SK-N-SH treated with all-trans-retinoic acid at 6 μM for 48 hours (cell line): ENCODE measurements at regions not wholly inside any gene's neighbourhood (a gene's known extent, or its start where the extent isn't known, plus 50 kb on each side); places are given as distances from the start of the nearest gene placed in this dataset.

Source experiments
- ATAC-seq: fragments of 200-7000 bp; cut with Tn5 transposase; 3 replicates; pipeline ENCODE4 v1.9.1; 2020; ENCODE audit warnings: mild to moderate bottlenecking, moderate library complexity
- ARNTL ChIP-seq: fragments of 450-650 bp; formaldehyde crosslinking; IDR thresholded peaks from 2 replicates; pipeline ENCODE4 v1.5.0; 2020; ENCODE audit warnings: low read depth, mild to moderate bottlenecking, moderate library complexity, borderline replicate concordance
- BACH2 ChIP-seq: fragments of 250-450 bp; sonication (Bioruptor Pico); IDR thresholded peaks from 2 replicates; pipeline ENCODE4 v1.9.0; 2021; ENCODE audit warnings: mild to moderate bottlenecking, borderline replicate concordance
- CSDC2 ChIP-seq: fragments of 250-450 bp; sonication (Bioruptor Pico); IDR thresholded peaks from 2 replicates; pipeline ENCODE4 v1.5.0; 2020; ENCODE audit warnings: mild to moderate bottlenecking, moderate library complexity
- ESRRG ChIP-seq: fragments of 250-450 bp; sonication (Bioruptor Pico); IDR thresholded peaks from 2 replicates; pipeline ENCODE4 v1.6.1; 2021; ENCODE audit warnings: mild to moderate bottlenecking
- GLIS3 ChIP-seq: fragments of 250-450 bp; sonication (Bioruptor Pico); IDR thresholded peaks from 2 replicates; pipeline ENCODE4 v1.5.0; 2020; ENCODE audit warnings: mild to moderate bottlenecking, moderate library complexity
- ISL1 ChIP-seq: fragments of 250-450 bp; sonication (Bioruptor Pico); IDR thresholded peaks from 2 replicates; pipeline ENCODE4 v2.1.2; 2022; ENCODE audit warnings: mild to moderate bottlenecking, moderate library complexity
- OSR1 ChIP-seq: fragments of 250-450 bp; sonication (Bioruptor Pico); IDR thresholded peaks from 2 replicates; pipeline ENCODE4 v1.8.0; 2022; ENCODE audit warnings: moderate library complexity, mild to moderate bottlenecking, inconsistent platforms
- PPARA ChIP-seq: fragments of 250-450 bp; sonication (Bioruptor Pico); IDR thresholded peaks from 2 replicates; pipeline ENCODE4 v1.5.0; 2020; ENCODE audit warnings: mild to moderate bottlenecking, borderline replicate concordance
- RARB ChIP-seq: fragments of 250-450 bp; sonication (Bioruptor Pico); IDR thresholded peaks from 2 replicates; pipeline ENCODE4 v1.8.0; 2021; ENCODE audit warnings: mild to moderate bottlenecking, moderate library complexity
- SNAI2 ChIP-seq: fragments of 250-450 bp; sonication (Bioruptor Pico); IDR thresholded peaks from 2 replicates; pipeline ENCODE4 v1.5.0; 2020; ENCODE audit warnings: mild to moderate bottlenecking, moderate library complexity
- TCF4 ChIP-seq: fragments of 250-450 bp; sonication (Bioruptor Pico); IDR thresholded peaks from 2 replicates; pipeline ENCODE4 v1.8.0; 2021; ENCODE audit warnings: mild to moderate bottlenecking, moderate library complexity, borderline replicate concordance
- TOX ChIP-seq: fragments of 250-450 bp; sonication (Bioruptor Pico); IDR thresholded peaks from 2 replicates; pipeline ENCODE4 v1.8.0; 2021; ENCODE audit warnings: mild to moderate bottlenecking, moderate library complexity, borderline replicate concordance
- ZC3H10 ChIP-seq: fragments of 250-450 bp; sonication (Bioruptor Pico); IDR thresholded peaks from 2 replicates; pipeline ENCODE4 v1.5.1; 2021; ENCODE audit warnings: mild to moderate bottlenecking, moderate library complexity
- ZFP3 ChIP-seq: fragments of 250-450 bp; sonication (Bioruptor Pico); IDR thresholded peaks from 2 replicates; pipeline ENCODE4 v1.5.0; 2020; ENCODE audit warnings: mild to moderate bottlenecking, moderate library complexity
- ZFP30 ChIP-seq: fragments of 450-650 bp; formaldehyde crosslinking; IDR thresholded peaks from 2 replicates; pipeline ENCODE4 v1.5.0; 2022; ENCODE audit warnings: mild to moderate bottlenecking, moderate library complexity
- ZNF565 ChIP-seq: fragments of 450-650 bp; formaldehyde crosslinking; conservative IDR thresholded peaks from 2 replicates; pipeline ENCODE4 v1.5.0; 2020; ENCODE audit warnings: low read depth, mild to moderate bottlenecking, moderate library complexity
- ZNF70 ChIP-seq: fragments of 450-650 bp; formaldehyde crosslinking; IDR thresholded peaks from 2 replicates; pipeline ENCODE4 v1.5.0; 2020; ENCODE audit warnings: mild to moderate bottlenecking, moderate library complexity
- ZNF8 ChIP-seq: fragments of 450-650 bp; formaldehyde crosslinking; IDR thresholded peaks from 2 replicates; pipeline ENCODE4 v1.5.0; 2020; ENCODE audit warnings: mild to moderate bottlenecking, moderate library complexity
- TF ChIP-seq, protein P1 (sequence below): fragments of 250-450 bp; sonication (Bioruptor Pico); IDR thresholded peaks from 2 replicates; pipeline ENCODE4 v1.5.1; 2020; ENCODE audit warnings: low read depth, mild to moderate bottlenecking, moderate library complexity
- TF ChIP-seq, protein P2 (sequence below): fragments of 250-450 bp; sonication (Bioruptor Pico); IDR thresholded peaks from 2 replicates; pipeline ENCODE4 v1.5.0; 2020; ENCODE audit warnings: mild to moderate bottlenecking, moderate library complexity
- TF ChIP-seq, protein P3 (sequence below): fragments of 250-450 bp; sonication (Bioruptor Pico); IDR thresholded peaks from 2 replicates; pipeline ENCODE4 v1.5.1; 2021; ENCODE audit warnings: mild to moderate bottlenecking, moderate library complexity
- TF ChIP-seq, protein P4 (sequence below): fragments of 250-450 bp; sonication (Bioruptor Pico); IDR thresholded peaks from 2 replicates; pipeline ENCODE4 v1.8.0; 2020; ENCODE audit warnings: mild to moderate bottlenecking, moderate library complexity, borderline replicate concordance

DNA sequence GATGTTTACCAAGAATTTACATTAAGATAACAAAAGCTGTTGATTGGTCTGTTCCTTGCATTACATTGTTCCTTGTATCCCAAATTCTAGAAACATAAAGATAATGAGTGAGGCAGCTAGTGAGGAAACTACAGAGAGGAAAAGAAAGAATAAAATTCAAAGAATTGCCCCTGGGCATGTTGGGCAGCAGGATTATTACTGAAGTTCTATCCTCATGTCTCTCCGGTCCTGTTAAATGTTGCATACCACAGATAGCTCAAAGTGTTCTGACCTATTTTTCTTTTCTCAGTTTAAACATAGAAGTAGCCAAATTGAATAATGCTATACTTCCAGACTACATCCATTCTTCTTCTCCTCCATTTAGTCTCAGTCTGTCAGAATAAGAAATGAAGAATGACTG, 58.2 kb upstream of the DYNC1I2 start:
- no peak for ATAC-seq

DNA sequence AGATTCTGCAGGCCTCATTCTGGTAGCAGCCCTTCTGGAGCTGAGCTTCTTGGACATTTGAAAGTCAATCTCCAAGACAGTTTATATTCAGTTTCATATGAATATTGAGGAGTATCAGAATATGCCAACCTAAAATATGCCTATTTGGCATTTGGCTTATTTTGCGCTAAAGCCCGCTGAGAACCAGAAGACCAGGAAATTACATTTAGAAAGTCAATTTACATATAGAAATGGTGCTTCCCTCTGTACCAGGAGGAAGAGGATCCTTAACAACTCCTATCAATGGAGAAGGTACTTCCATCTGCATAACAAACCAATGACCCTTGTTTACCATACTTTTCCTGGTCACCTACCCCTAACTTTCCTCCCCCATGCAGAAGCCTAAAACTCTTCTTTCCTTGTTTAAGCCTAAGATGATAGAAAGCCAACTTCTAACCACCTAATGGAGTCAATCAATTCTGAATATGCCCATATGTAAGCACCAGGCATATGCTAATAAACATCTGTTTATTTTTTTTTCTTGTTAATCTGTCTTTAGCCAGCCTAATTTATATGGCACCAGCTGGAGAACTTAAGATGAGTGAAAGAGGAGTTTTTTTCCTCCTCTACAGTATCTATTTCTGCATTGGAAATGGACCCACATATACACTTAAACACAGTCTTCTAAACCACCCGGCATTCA, 57.0 kb upstream of the DYNC1I2 start:
- ATAC-seq: no peak
- TF ChIP-seq TOX (CRISPR knock-in tag) (no peak), TCF4 (CRISPR knock-in tag) (no peak), ZNF70 (CRISPR knock-in tag) (no peak)
- TF ChIP-seq, protein P1, sequence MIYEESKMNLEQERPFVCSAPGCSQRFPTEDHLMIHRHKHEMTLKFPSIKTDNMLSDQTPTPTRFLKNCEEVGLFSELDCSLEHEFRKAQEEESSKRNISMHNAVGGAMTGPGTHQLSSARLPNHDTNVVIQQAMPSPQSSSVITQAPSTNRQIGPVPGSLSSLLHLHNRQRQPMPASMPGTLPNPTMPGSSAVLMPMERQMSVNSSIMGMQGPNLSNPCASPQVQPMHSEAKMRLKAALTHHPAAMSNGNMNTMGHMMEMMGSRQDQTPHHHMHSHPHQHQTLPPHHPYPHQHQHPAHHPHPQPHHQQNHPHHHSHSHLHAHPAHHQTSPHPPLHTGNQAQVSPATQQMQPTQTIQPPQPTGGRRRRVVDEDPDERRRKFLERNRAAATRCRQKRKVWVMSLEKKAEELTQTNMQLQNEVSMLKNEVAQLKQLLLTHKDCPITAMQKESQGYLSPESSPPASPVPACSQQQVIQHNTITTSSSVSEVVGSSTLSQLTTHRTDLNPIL (CRISPR knock-in tag): no peak

More for the DNA sequence above, 58.2 kb upstream of the DYNC1I2 start:
- TF ChIP-seq TOX (CRISPR knock-in tag): no peak
- no peak for TF ChIP-seq PPARA (CRISPR knock-in tag)
- no peak for TF ChIP-seq BACH2 (CRISPR knock-in tag)
- TF ChIP-seq ISL1: no peak
- no peak for TF ChIP-seq ZNF8 (CRISPR knock-in tag)
- TF ChIP-seq CSDC2: no peak
- no peak for TF ChIP-seq TCF4 (CRISPR knock-in tag)
- no peak for TF ChIP-seq RARB (CRISPR knock-in tag)
- no peak for TF ChIP-seq SNAI2 (CRISPR knock-in tag)
- TF ChIP-seq ZFP3 (CRISPR knock-in tag): no peak
- TF ChIP-seq ZNF70 (CRISPR knock-in tag): no peak
- no peak for TF ChIP-seq ZFP30
- TF ChIP-seq ZNF565: no peak
- TF ChIP-seq ARNTL (CRISPR knock-in tag): no peak
- TF ChIP-seq, protein P2, sequence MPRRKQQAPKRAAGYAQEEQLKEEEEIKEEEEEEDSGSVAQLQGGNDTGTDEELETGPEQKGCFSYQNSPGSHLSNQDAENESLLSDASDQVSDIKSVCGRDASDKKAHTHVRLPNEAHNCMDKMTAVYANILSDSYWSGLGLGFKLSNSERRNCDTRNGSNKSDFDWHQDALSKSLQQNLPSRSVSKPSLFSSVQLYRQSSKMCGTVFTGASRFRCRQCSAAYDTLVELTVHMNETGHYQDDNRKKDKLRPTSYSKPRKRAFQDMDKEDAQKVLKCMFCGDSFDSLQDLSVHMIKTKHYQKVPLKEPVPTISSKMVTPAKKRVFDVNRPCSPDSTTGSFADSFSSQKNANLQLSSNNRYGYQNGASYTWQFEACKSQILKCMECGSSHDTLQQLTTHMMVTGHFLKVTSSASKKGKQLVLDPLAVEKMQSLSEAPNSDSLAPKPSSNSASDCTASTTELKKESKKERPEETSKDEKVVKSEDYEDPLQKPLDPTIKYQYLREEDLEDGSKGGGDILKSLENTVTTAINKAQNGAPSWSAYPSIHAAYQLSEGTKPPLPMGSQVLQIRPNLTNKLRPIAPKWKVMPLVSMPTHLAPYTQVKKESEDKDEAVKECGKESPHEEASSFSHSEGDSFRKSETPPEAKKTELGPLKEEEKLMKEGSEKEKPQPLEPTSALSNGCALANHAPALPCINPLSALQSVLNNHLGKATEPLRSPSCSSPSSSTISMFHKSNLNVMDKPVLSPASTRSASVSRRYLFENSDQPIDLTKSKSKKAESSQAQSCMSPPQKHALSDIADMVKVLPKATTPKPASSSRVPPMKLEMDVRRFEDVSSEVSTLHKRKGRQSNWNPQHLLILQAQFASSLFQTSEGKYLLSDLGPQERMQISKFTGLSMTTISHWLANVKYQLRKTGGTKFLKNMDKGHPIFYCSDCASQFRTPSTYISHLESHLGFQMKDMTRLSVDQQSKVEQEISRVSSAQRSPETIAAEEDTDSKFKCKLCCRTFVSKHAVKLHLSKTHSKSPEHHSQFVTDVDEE: no peak
- no peak for TF ChIP-seq OSR1 (CRISPR knock-in tag)
- no peak for TF ChIP-seq GLIS3 (CRISPR knock-in tag)
- TF ChIP-seq, protein P3, sequence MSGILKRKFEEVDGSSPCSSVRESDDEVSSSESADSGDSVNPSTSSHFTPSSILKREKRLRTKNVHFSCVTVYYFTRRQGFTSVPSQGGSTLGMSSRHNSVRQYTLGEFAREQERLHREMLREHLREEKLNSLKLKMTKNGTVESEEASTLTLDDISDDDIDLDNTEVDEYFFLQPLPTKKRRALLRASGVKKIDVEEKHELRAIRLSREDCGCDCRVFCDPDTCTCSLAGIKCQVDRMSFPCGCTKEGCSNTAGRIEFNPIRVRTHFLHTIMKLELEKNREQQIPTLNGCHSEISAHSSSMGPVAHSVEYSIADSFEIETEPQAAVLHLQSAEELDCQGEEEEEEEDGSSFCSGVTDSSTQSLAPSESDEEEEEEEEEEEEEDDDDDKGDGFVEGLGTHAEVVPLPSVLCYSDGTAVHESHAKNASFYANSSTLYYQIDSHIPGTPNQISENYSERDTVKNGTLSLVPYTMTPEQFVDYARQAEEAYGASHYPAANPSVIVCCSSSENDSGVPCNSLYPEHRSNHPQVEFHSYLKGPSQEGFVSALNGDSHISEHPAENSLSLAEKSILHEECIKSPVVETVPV (CRISPR knock-in tag): no peak
- TF ChIP-seq, protein P1 (CRISPR knock-in tag): no peak
- TF ChIP-seq, protein P4, sequence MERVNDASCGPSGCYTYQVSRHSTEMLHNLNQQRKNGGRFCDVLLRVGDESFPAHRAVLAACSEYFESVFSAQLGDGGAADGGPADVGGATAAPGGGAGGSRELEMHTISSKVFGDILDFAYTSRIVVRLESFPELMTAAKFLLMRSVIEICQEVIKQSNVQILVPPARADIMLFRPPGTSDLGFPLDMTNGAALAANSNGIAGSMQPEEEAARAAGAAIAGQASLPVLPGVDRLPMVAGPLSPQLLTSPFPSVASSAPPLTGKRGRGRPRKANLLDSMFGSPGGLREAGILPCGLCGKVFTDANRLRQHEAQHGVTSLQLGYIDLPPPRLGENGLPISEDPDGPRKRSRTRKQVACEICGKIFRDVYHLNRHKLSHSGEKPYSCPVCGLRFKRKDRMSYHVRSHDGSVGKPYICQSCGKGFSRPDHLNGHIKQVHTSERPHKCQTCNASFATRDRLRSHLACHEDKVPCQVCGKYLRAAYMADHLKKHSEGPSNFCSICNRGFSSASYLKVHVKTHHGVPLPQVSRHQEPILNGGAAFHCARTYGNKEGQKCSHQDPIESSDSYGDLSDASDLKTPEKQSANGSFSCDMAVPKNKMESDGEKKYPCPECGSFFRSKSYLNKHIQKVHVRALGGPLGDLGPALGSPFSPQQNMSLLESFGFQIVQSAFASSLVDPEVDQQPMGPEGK (CRISPR knock-in tag): no peak

DNA sequence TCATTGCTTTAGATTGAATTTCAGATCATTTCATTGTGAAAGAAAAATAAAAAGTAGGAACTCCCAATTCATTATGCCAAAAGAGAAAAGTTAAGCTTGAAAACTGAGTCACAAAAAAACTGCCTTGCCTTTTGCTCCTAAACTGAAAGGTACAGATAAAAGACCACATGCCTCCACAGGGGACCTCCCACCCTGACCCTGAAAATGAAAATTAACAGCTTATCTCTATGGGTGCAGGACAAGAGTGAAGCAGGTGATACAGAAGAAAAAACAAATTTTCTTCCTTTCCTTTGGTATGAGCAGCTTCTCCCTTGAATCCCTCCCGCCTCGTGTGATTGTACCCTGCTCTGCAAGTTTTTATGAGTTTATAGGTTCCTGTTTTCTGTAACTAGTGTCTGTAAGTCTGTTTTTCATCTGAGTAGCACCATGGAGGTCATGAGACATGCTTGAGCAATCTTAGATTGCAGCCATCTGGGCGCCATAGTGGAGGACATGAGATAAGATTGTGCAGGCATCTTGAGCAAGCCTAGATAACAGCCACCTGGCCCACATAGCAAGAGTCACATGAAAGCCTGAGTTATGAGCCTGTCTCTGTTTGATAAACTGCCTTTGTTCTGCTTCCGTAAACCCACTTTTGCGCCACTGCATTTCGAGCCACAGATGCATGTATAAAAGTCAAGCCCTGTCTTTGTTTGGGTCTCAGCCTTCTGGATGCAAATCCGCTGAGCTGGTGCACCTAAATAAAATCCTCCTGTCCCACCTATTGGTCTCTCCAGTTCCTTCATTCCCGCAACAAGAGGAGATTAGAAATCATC, 56.2 kb upstream of the DYNC1I2 start:
- no peak for ATAC-seq
- TF ChIP-seq ZNF565 (no peak), RARB (CRISPR knock-in tag) (no peak), ESRRG (no peak), TOX (CRISPR knock-in tag) (no peak), ZNF70 (CRISPR knock-in tag) (no peak), BACH2 (CRISPR knock-in tag) (no peak), SNAI2 (CRISPR knock-in tag) (no peak), OSR1 (CRISPR knock-in tag) (no peak), ZFP3 (CRISPR knock-in tag) (no peak), ZC3H10 (no peak), TCF4 (CRISPR knock-in tag) (no peak)
- TF ChIP-seq, protein P4 (CRISPR knock-in tag): no peak
- TF ChIP-seq, protein P2: no peak
